ENCODE measurements at regions not wholly inside any gene's neighbourhood (a gene's known extent, or its start where the extent isn't known, plus 50 kb on each side); places are given as distances from the start of the nearest gene placed in this dataset.

DNA sequence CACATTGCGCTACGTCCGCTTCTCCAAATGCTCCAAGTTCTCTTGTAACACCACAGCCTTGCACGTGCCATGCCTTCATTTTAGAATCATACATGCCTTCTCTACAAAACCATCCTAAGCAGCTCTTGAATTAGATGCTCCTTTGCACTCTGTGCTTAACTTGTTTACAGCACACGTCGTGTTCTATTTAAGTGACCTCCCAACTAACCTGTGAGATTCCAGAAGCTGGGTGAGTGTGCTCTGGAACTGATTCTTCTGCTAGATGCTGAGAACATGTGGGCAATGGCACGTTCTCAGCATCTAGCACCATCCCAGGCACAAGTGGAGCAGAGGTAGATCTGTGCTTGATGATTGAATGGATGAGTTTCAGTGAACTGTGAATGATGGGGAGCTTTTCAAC, 100.0 kb upstream of the NEDD9 start:
- ATAC-seq (ENCODE audit: low FRiP score) (no peak), DNase-seq (ENCODE audit: low spot score) (no peak)
- TF ChIP-seq, protein P1, sequence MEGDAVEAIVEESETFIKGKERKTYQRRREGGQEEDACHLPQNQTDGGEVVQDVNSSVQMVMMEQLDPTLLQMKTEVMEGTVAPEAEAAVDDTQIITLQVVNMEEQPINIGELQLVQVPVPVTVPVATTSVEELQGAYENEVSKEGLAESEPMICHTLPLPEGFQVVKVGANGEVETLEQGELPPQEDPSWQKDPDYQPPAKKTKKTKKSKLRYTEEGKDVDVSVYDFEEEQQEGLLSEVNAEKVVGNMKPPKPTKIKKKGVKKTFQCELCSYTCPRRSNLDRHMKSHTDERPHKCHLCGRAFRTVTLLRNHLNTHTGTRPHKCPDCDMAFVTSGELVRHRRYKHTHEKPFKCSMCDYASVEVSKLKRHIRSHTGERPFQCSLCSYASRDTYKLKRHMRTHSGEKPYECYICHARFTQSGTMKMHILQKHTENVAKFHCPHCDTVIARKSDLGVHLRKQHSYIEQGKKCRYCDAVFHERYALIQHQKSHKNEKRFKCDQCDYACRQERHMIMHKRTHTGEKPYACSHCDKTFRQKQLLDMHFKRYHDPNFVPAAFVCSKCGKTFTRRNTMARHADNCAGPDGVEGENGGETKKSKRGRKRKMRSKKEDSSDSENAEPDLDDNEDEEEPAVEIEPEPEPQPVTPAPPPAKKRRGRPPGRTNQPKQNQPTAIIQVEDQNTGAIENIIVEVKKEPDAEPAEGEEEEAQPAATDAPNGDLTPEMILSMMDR (IDR thresholded peaks at IDR 0.05), result no peak

DNA sequence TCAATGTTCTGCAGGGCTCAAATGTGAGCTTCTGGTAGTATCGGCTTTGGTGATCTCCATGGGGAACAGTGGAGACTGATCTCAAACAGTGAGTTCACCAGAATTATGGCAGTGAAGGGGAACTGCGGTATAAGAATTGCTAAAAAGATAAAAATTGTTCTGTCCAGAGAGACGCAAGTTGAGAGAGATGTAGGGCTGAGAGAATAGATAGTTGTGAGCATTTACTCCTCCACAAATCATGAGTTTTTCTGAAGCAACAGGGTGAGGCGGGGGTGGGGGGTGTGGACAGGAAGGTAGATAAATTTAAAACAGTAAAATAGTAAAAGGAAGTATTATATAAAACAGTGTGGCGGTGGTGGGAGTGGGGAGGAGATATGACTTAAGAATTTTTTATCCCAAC, 98.6 kb upstream of the NEDD9 start:
- ATAC-seq (ENCODE audit: low FRiP score) (no peak), DNase-seq (ENCODE audit: low spot score) (no peak)
- TF ChIP-seq, protein P1 (IDR thresholded peaks at IDR 0.05), result no peak

DNA sequence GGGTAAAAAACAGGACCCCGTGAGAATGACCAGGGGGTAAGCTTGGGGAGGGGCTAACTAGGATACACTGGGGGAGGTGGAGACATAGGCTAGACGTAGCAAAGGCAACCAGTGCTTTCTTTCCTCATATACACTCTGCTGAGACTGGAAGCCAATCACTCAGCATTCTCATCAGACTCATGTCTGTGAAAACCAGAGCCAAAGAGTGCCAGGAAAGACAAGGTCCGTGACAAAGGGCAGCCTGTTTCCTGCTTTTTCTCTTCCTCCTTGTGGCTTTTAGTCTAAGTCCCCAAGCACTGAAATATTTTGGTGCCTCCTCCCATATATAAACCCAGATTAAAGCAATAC, 97.9 kb upstream of the NEDD9 start:
- TF ChIP-seq, protein P1 (IDR thresholded peaks at IDR 0.05), result no peak
- no peak for DNase-seq (ENCODE audit: low spot score)
- no peak for ATAC-seq (ENCODE audit: low FRiP score)

DNA sequence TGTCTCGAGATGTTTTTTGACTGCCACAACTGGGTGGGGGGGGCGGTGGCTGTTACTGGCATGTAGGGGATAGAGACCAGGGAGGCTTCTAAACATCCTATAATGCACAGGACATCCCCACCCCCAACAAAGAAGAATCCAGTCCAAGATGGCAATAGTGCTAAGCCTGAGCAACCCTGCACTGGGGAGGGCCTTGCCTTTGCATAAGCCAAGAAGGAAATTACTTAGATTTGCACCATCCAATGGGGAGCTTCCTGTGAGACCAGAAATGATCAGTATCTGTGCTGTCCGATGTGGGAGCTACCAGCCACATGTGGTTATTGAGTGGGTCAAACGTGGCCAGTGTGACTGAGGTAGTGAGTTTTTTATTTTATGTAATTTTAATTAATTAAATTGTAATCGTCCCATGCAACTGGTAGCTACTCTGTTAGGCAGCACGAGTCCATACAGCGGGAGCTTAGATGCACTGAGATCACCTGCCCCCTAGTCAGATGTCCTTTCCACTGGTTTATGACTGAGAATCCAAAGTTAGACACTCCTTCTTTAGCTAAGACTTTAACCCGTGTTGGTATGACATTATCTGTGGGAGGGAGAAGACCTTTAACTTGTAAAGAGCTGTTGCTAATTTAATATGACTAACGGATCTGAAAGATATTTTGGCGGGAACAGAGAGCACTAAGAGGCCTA, 97.4 kb upstream of the NEDD9 start:
- ATAC-seq (ENCODE audit: low FRiP score) (no peak), DNase-seq (ENCODE audit: low spot score) (no peak)
- TF ChIP-seq, protein P1 (IDR thresholded peaks at IDR 0.05), result no peak

DNA sequence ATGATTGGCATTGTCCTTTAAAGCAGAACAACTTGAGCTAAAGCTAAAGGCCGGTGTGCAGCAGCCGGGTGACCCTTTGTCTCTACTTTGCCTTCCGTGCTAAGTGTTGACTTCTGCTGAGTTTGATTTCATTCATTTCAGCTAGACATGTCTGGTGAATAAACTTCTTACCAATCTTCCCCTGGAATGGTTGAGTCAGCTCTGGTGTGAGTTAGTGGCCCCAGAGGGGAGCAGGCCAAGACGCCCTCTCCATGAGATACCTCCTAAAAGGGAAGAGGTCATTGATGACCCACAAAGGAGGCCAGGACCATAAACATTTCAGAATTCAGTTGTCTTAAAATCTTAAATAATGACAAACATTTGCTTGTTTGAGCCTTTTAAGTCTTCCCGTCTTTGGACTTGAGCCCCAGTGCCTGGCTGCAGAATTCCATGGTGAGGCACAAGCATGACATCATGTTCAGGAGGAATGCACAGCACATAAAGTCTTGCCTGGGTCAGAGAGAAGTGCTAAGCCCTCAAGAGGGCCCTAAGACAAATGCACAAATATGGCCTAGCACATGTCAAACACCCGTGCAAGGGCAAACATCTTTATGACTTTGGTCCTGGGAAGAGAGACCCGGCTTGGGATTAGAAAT, 96.3 kb upstream of the NEDD9 start:
- DNase-seq (ENCODE audit: low spot score) (no peak), ATAC-seq (ENCODE audit: low FRiP score) (no peak)
- TF ChIP-seq, protein P1 (IDR thresholded peaks at IDR 0.05), result no peak

DNA sequence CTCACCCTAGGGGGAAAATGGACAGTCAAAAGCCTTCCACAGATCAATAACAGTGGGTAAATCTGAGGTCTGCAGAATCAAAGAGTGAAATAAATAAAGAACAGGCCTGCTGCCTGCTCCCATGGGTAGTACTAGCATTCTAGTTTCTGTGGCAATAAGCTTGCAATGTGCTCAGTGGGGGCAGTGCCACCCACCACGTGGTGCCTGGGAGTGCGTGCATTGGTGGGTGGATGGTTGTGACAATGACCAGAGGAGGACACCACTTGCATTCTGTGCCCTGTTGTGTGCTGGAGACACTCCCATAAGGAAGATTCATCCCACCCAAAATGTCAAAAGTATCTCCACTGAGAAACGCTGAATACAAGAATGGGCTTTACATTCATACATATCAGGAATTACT, 95.5 kb upstream of the NEDD9 start:
- DNase-seq (ENCODE audit: low spot score) (no peak), ATAC-seq (ENCODE audit: low FRiP score) (no peak)
- TF ChIP-seq, protein P1 (IDR thresholded peaks at IDR 0.05), result no peak

DNA sequence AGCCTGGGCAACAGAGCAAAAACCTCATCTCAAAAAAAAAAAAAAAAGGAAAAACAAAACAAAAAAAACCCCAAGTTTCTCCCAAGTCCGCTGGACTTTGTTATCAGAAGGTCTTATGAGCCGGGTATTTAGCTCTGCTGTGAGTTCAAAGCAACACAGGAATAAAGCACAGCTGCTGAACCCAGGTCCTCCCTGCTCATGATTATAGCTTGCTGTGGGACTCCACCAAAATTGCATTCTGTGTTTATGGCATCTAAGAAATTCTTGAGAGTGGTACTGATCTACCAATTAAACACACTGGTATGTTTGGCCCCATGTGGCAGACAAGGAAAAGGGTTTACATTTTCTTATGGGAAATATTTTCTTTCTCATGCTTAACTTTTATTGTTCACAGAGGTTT, 93.6 kb upstream of the NEDD9 start:
- TF ChIP-seq, protein P1 (IDR thresholded peaks at IDR 0.05), result no peak
- ATAC-seq (ENCODE audit: low FRiP score), result no peak

More for the DNA sequence above, 93.6 kb upstream of the NEDD9 start:
- no peak for DNase-seq (ENCODE audit: low spot score)

Measured in omental fat pad (tissue), 3 donors.